Muscle of back (tissue), 3 donors: ENCODE measurements at regions not wholly inside any gene's neighbourhood (a gene's known extent, or its start where the extent isn't known, plus 50 kb on each side); places are given as distances from the start of the nearest gene placed in this dataset.
A peak's percentile ranks its signal among the peaks of the same experiment; 100 is the strongest.
"Not testable (repeated sequence)": the region's sequence is repeated elsewhere in the genome, so short reads cannot be mapped to it uniquely, and the experiment has no call there.

Experiments used
- DNase-seq, 3 donors: peaks; one replicate each; pipeline versions ENCODE4 v3.0.0 to v3.0.0-alpha.2; 2013

DNA sequence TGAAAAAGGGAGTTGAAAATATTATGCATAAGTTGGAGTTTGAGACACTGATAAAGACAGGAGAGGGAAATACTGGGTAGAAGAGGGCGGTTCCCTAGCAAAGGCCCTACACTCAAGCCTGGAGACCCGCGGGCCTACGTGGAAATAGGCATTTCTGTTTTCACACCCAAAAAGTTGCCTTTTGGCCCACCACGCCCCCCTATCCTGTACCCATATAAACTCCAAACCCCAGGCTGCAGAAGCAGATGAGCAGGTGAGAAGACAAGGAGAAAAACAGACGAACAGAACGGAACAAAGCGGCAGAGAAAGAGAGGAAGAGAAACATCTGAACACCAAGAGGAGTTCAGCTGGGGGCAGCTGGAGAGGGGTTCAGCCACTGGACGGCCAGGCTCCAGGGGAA lies 177.9 kb downstream of the GALC start:
- no peak for DNase-seq

- no peak for DNase-seq
Observed at GRCh38 chr14:87813686-87814085, 179.3 kb downstream of the GALC start.

DNA sequence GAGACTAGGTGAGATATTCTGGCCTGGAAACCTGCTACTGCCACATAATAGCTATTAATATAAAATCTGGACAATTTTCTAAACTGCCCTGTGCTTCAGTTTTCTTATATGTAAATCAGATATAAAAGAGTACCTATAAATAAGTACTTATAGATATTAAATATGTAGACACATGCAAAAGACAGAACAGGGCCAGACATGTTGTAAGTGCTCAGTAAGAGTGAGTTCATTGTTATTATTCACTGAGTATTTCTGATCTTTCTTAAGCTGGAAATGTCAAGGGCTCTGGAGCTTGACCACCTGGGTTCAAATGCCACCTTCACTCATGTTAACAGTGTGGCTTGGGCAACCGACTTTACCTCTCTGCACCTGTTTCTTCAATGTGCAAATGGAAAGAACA lies 179.8 kb downstream of the GALC start:
- DNase-seq: no peak

DNA sequence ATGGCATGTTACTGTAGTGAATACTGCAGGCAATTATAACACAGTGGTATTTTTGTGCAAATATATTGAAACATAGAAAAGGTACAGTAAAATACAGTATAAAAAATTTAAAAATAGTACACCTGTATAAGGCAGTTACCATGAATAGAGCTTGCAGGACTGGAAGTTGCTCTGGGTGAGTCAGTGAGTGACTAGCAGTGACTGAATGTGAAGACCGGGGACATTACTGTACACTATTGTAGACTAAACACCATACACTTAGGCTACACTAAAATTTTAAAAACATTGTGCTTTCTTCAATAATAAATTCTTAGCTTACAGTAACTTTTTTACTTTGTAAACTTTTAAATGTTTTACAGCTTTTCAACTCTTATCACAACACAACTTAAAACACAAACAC lies 181.7 kb downstream of the GALC start:
- DNase-seq: no peak

DNA sequence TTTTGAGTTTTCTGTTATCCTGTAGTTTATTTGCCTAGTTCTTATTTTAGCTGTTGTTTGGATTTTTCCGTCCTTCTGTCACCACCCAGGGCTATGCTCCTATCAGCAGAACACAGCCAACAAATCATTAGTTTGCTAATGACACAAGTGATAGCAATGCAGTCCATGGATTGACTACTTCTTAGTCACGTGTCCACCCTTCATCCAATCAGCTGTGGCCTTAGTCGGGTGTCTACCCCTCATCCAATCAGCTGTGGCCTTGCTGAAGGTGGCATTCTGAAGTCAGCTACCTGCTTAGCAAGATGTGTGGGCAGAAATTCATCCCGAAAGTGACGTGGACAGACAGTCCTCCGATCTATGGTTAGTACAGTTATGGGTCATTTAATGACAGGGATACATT lies 182.3 kb downstream of the GALC start:
- DNase-seq: no peak

DNA sequence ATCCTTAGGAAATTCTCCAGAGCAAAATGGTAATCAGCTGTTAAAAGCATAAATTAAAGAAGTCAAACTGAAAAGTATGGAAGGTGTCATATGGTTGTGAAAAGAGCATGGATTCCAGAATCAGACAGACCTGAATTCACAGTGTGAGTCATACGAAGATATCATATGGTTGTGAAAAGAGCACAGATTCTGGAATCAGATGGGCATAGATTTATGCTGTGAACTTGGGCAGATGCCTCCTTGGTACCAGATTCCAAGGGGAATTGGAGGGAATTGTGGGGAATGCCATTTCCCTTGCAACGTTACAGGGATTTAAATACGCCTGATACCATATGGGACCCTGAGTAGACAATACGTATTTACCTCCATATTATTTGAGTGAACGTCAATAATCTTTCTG lies 183.7 kb downstream of the GALC start:
- DNase-seq: no peak

GRCh38 chr14:87805315-87805723 lies 187.7 kb downstream of the GALC start:
- DNase-seq: peak in 1 of 3 donors; percentile 17

DNA sequence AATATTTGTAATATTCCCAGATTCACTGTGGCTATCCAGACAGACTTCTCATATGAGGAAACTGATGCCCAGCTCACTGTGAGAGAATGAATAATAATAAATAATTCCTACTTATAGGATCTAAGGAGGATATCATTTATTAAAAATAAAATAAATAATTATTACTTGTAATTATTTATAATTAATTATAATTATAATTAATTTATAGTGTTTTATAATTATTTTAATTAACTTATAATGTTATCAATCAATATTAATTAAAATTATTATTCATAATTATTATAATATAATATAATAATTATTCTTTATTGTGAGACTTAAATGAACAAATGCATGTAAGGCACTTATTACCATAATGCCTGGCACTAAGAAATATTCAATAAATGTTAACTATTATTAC lies 192.8 kb downstream of the GALC start:
- DNase-seq: no peak

- no peak for DNase-seq
Observed at GRCh38 chr14:87799400-87799799, 193.6 kb downstream of the GALC start.

DNA sequence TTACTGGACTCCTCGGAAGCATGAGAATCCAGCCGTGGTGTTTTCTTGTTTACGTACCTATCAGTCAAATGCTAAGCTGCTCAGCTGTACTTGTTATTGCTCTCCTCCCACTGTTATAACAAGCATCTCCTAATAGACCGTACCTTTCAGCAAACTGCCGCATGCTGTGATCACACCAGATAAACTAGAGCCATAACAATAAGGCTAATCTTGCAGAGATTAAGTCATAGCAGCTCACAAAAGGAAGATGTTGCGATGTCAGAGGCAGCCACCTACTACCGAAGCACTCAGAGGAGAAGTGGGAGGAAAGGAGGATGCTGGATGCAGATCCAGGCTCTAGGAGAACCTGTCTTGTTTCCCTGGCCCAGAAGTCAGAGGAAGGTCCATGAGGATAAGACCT lies 196.0 kb downstream of the GALC start:
- DNase-seq: no peak

GRCh38 chr14:87794561-87794960 lies 198.4 kb downstream of the GALC start:
- DNase-seq: no peak

DNA sequence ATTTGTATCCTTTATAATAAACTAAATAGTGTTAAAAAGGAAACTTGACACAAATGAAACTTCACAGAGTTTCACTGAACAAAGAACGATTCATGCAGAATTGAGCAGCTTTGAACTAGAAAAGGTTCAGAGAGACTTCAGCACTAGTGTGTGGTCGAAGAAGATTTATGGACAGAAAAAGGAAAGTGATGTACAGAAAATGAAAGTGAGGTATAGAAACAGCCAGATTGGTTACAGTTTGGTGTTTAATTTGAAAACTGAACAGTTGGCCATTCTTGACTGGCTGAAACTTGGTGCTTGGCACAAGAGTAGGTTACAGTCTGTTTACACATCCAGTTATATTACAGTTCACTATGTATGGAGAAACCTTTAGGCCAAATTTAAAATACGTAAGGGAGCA lies 207.1 kb downstream of the GALC start:
- DNase-seq: no peak

- peak in 2 of 3 donors; percentile 22 to 52 for DNase-seq
Observed at GRCh38 chr14:87784386-87784785, 208.6 kb downstream of the GALC start.

DNA sequence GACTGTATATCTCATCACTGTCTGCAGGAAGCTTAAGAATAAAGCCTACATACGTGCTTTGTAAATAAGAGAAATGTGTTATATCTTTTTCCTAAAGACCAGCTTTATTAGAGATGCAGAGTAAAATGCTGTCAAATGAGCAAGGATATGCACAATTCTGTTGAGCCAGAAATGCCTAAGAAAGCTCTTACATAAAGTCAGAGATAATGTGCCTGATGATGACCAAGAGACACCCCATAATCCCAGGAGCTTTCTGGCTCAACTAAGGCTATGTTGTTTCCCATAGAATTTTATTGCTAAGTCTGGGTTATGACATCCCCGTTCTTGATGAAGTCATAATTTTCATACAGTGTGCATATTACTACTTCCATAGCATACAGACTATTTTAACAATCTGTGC lies 209.9 kb downstream of the GALC start:
- no peak for DNase-seq

DNA sequence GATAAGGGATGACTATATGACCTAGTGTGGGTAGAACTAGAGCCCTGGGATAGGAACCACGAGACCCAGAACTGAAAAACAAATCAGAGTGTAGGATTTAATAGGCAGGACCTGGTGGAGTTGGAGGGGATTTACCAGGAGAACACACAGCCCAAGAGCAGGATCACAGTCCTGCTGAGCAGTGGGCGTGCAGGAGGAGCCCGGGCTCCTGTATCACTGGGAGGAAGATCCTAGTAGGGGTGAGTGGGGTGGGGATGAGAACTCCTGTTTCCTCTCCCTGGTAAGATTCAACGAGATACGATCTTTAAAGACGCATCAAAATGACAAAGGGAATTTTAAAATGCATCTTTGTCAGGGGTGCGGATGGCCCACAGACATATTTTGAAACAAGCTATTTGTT lies 220.1 kb downstream of the GALC start:
- no peak for DNase-seq

GRCh38 chr14:87767567-87767901 lies 225.4 kb downstream of the GALC start:
- no peak for DNase-seq

DNA sequence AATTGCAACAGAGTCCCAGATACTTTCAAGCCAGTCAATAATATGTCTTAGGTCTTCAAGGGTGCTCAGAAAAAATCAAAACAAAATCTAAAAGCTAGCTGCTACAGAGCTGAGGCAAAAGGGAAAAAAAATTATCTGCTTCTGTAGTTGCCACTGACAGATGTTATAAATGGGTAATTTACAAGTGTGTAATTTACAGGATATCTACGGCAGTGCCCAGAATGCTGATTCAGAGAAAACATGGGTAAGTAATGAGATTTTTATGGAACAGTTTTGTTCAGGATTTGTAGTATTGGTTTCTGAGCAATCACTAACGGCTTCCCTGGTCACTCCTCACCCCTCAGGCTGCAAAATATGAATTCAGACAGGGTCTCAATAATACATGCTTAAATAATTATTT lies 234.1 kb downstream of the GALC start:
- DNase-seq: no peak

DNA sequence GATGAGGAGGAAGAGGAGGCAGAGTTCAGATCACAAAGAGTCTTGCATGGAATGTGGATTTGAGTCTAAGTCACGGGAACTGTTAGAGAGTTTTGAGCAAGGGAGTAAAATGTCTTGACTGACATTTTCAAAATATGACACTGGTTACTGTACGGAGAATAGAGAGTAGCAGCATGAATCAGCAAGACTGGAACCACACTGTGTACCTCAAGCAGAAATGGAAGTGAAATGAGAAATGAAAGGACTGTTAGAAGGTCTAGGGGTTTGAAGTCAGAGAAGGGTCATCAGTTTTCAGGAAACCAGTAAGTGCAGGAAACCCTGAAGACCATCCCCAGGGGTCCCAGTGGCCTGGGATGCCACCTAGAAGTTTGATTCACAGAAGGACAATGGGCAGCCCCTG lies 236.3 kb downstream of the GALC start:
- DNase-seq: no peak

- peak in 1 of 3 donors; percentile 21 for DNase-seq
Observed at GRCh38 chr14:87754520-87755223, 238.3 kb downstream of the GALC start.

GRCh38 chr14:87748558-87748957 lies 244.4 kb downstream of the GALC start:
- peak; percentile 5 to 21 (median 11) for DNase-seq

DNA sequence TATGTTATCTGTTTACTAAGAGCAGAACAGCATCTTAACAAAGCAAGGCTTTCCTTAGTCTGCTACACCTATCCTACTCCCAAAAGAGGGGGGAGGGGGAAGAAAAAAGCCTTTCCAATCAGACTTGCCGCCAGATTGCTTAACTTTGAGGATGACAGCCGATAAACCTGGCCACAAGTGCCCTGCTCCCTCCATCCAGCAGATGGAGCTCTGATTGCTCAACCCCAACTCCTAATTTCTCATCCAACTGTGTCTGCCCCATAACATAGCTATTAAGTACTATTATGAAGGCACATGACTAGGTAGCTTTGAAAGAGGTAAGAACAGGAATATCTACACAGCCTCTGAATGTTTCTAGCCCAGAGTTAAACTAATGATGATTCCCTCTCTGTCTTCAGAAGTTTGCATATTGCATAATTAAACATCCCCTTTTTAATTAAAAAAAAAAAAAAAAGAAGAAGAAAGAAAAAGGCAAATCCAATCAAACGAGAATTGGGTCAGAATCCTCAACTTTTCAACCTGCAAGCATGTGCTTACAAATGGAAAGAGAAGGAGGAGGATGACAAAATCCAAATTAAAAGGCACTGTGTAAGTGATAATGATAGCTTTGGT lies 247.4 kb downstream of the GALC start:
- no peak for DNase-seq

DNA sequence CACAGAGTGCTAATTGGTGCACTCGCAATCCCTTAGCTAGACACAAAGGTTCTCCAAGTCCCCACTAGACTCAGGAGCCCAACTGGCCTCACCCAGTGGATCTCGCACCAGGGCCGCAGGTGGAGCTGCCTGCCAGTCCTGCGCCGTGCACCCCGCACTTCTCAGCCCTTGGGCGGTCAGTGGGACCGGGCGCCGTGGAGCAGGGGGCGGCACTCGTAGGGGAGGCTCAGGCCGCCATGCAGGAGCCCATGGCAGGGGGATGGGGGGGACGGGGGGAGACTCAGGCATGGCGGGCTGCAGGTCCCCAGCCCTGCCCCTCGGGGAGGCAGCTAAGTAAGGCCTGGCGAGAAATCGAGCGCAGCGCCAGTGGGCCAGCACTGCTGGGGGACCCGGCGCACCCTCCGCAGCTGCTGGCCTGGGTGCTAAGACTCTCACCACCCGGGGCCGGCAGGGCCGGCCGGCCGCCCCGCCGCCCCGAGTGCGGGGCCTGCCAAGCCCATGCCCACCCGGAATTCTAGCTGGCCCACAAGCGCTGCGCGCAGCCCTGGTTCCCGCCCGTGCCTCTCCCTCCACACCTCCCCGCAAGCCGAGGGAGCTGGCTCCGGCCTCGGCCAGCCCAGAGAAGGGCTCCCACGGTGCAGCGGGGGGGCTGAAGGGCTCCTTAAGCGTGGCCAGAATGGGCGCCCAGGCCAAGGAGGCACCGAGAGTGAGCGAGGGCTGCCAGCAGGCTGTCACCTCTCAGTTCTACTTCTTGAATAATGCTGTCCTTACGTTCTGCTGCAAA lies 258.2 kb downstream of the GALC start:
- not testable (repeated sequence) for DNase-seq

- not testable (repeated sequence) for DNase-seq
Observed at GRCh38 chr14:87733115-87733514, 259.9 kb downstream of the GALC start.
